ENCODE measurements at regions not wholly inside any gene's neighbourhood (a gene's known extent, or its start where the extent isn't known, plus 50 kb on each side); places are given as distances from the start of the nearest gene placed in this dataset.

DNA sequence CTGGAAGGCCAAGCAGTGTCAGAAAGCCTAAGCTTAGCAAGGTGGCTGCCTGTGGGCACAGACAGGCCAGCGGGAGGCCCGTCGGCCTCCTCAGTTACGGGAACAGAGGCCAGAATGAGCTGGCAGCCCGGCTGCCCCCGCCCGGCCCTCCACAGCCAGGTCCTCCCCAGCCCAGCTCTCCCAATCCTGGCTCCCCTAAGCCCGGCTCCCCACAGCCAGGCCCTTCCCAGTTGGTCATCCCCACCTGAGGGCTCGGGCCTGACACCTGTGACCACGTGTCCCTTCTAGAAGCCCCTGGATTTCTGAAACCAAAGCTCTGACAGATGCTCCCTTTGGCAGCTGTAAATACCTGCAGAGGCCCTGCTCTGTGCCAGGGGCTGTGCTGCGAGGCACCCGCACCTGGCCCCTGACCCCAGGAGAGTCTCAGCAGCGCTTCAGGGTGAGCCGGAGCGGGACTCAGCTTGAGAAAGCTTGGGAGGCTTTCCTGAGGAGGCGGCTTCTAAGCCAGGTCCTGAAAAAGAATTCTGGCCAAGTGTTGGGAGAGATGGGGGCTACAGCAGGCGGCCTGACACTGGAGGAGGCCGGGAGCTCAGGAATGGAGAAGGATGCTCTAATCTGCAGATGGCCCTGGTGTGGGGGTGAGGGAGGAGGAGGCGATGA, 80.4 kb upstream of the OLFM1 start:
- H3K27me3 ChIP-seq: peaks cover 0 to 31% (median 0%) of the 10 kb centered on the region in 4 donors
- H3K4me3 ChIP-seq: no peak overlapping the region
- DNase-seq: no peak
- intact Hi-C loops (cut with DNase I): no loop called here
- H3K9me3 ChIP-seq: peaks cover 0 to 3% (median 0%) of the 10 kb centered on the region in 3 donors
- WGBS, 2 donors: 71 to 94% methylated on average over 8 to 11 of the region's 19 CpGs
- no peak for TF ChIP-seq POLR2A (IDR thresholded peaks at IDR 0.05)
- no peak for TF ChIP-seq CTCF (IDR thresholded peaks at IDR 0.05)
- H3K27ac ChIP-seq: no peak overlapping the region
- no peaks in the 10 kb centered on the region for H3K36me3 ChIP-seq
- H3K4me1 ChIP-seq: no peaks in the 10 kb centered on the region

GRCh38 chr9:135007601-135008000, 79.9 kb upstream of the OLFM1 start:
- H3K4me3 ChIP-seq: no peak overlapping the region
- H3K4me1 ChIP-seq: no peaks in the 10 kb centered on the region
- H3K27ac ChIP-seq: no peak overlapping the region
- no peak for DNase-seq
- intact Hi-C loops (cut with DNase I): no loop called here
- no peaks in the 10 kb centered on the region for H3K9me3 ChIP-seq
- WGBS, 2 donors: 100% methylated on average over 2 of the region's 11 CpGs; no CpG with 5 or more reads in 1 of the 2 donors
- TF ChIP-seq POLR2A (IDR thresholded peaks at IDR 0.05) (no peak), CTCF (IDR thresholded peaks at IDR 0.05) (no peak)
- H3K27me3 ChIP-seq: peaks cover 0 to 31% (median 0%) of the 10 kb centered on the region in 4 donors
- H3K36me3 ChIP-seq: no peaks in the 10 kb centered on the region

- Histone ChIP-seq H3K36me3 (no peaks in the 10 kb centered on the region), H3K4me1 (no peaks in the 10 kb centered on the region), H3K27ac (no peak overlapping the region), H3K4me3 (no peak overlapping the region), H3K9me3 (no peaks in the 10 kb centered on the region), H3K27me3 (peaks cover 0 to 39% (median 0%) of the 10 kb centered on the region in 4 donors)
- TF ChIP-seq CTCF (IDR thresholded peaks at IDR 0.05) (no peak), POLR2A (IDR thresholded peaks at IDR 0.05) (no peak)
- DNase-seq: no peak
- WGBS, 2 donors: 72 to 80% methylated on average over 3 to 4 of the region's 8 CpGs
- intact Hi-C loops (cut with DNase I): no loop called here
These were observed 79.1 kb upstream of the OLFM1 start for GRCh38 chr9:135008416-135008815.

DNA sequence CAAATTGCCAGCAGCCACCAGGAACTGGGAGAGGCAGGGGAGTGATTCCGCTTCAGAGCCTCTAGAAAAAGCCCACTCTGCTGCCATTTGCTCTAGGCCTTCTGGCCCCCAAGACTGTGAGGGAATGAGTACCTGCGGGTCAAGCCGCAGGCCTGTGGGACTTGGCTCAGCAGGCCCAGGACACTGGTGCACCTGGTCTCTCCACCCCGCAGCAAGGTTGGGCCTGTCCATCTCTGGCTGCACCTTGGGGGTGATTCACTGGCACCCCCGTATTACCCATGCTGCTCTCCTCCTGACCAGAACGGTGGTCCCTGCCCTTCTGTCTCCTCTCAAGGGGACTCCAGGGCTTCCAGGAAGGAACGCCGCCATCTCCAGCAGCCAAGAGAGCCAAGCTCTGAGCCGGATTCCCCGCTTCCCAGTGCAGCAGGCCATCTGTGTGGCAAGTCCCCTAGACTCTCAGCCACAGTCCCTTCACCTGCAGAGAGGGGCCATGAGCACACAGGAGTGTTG, 78.4 kb upstream of the OLFM1 start:
- 96% methylated on average over 4 of the region's 10 CpGs; no CpG with 5 or more reads in 1 of the 2 donors for WGBS, 2 donors
- no peaks in the 10 kb centered on the region for H3K9me3 ChIP-seq
- peaks cover 0 to 46% (median 0%) of the 10 kb centered on the region in 4 donors for H3K27me3 ChIP-seq
- intact Hi-C loops (cut with DNase I): no loop called here
- H3K4me3 ChIP-seq: no peak overlapping the region
- no peak overlapping the region for H3K27ac ChIP-seq
- TF ChIP-seq POLR2A (IDR thresholded peaks at IDR 0.05) (no peak), CTCF (IDR thresholded peaks at IDR 0.05) (no peak)
- H3K36me3 ChIP-seq: no peaks in the 10 kb centered on the region
- DNase-seq: no peak
- no peaks in the 10 kb centered on the region for H3K4me1 ChIP-seq

DNA sequence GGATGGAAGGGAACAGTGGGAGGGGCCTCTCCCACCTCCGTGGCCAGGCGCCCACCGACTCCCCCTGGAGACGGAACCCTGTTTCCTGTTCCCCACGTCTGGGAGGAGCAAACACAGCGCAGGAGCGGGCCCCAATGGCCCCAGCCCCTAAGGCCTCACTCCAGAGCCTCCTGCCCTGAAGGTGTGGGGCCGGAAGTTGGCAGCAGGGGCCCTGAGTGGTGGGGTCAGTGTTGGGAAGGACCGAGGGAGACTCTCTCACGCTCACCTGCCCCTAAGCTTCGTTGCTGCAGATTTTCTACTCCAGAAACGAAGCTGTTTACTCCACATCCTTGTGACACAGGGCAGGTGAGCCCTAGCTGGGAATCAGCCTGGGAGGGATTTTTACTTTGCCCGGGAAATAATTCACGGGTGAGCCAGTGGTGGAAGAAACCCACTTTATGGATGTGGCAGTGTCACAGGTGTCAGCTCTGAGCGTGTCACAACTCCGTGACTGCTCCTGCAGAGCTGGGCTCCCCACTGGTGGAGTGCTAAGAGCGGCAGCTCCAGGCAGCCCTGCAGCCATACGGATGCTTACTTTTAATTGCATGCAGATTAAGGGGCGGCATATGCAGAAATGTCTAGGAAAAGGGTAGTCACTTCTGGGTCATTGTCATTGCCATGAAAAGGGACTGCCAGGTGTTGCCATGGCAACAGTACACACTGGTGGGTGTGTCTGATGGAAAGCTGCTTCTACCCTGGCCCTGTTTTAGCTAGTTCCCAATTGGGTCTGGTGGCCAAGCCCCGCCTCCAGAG, 77.5 kb upstream of the OLFM1 start:
- Histone ChIP-seq H3K9me3 (no peaks in the 10 kb centered on the region), H3K36me3 (no peaks in the 10 kb centered on the region), H3K4me1 (no peaks in the 10 kb centered on the region), H3K27me3 (peaks cover 0 to 54% (median 0%) of the 10 kb centered on the region in 4 donors), H3K27ac (no peak overlapping the region), H3K4me3 (no peak overlapping the region)
- no peak for DNase-seq
- 60 to 79% methylated on average over 2 to 14 of the region's 20 CpGs for WGBS, 2 donors
- intact Hi-C loops (cut with DNase I): no loop called here
- TF ChIP-seq CTCF (IDR thresholded peaks at IDR 0.05) (no peak), POLR2A (IDR thresholded peaks at IDR 0.05) (no peak)
